Kidney epithelial cell (primary cell): ENCODE measurements at regions not wholly inside any gene's neighbourhood (a gene's known extent, or its start where the extent isn't known, plus 50 kb on each side); places are given as distances from the start of the nearest gene placed in this dataset.

ENCODE experiments used
- DNase-seq: peaks from one replicate; pipeline ENCODE4 v3.0.0-alpha.2; 2010; ENCODE audit warnings: low read depth
- H3K27me3 ChIP-seq: 2 replicates; pipeline ENCODE4 v1.6.0; 2011; ENCODE audit warnings: low read length; ENCODE audit not compliant: control insufficient read depth, insufficient read depth
- H3K36me3 ChIP-seq: 2 replicates; pipeline ENCODE4 v1.5.1; 2011; ENCODE audit warnings: low read length; ENCODE audit not compliant: control insufficient read depth, insufficient read depth
- H3K4me3 ChIP-seq: 2 replicates; pipeline ENCODE4 v1.5.1; 2011; ENCODE audit warnings: low read depth, mild to moderate bottlenecking, control low read depth, low read length
- CTCF ChIP-seq: IDR thresholded peaks from 2 replicates; pipeline ENCODE4 v1.5.1; 2011; ENCODE audit warnings: mild to moderate bottlenecking, moderate library complexity, low read length, control low read depth, inconsistent platforms; ENCODE audit not compliant: insufficient read depth, poor library complexity, severe bottlenecking

- H3K4me3 ChIP-seq, result no peak overlapping the region
- H3K36me3 ChIP-seq, result no peaks in the 10 kb centered on the region
- no peak for TF ChIP-seq CTCF
- DNase-seq, result no peak
- H3K27me3 ChIP-seq, result no peaks in the 10 kb centered on the region
These were observed 171.1 kb upstream of the CSF3R start for GRCh38 chr1:36653850-36654249.

- TF ChIP-seq CTCF, result no peak
- DNase-seq, result no peak
- H3K27me3 ChIP-seq, result no peaks in the 10 kb centered on the region
- H3K36me3 ChIP-seq, result no peaks in the 10 kb centered on the region
- no peak overlapping the region for H3K4me3 ChIP-seq
These were observed 169.9 kb upstream of the CSF3R start for GRCh38 chr1:36652586-36652985.

GRCh38 chr1:36652011-36652410, 169.3 kb upstream of the CSF3R start:
- no peaks in the 10 kb centered on the region for H3K27me3 ChIP-seq
- no peak for DNase-seq
- no peak for TF ChIP-seq CTCF
- H3K4me3 ChIP-seq, result no peak overlapping the region
- H3K36me3 ChIP-seq, result no peaks in the 10 kb centered on the region

GRCh38 chr1:36651176-36651910, 168.6 kb upstream of the CSF3R start:
- no peak for DNase-seq
- no peak overlapping the region for H3K4me3 ChIP-seq
- H3K36me3 ChIP-seq, result no peaks in the 10 kb centered on the region
- no peak for TF ChIP-seq CTCF
- no peaks in the 10 kb centered on the region for H3K27me3 ChIP-seq

- Histone ChIP-seq H3K36me3 (no peaks in the 10 kb centered on the region), H3K27me3 (no peaks in the 10 kb centered on the region), H3K4me3 (no peak overlapping the region)
- DNase-seq, result no peak
- TF ChIP-seq CTCF, result peak; percentile 90
These were observed 167.7 kb upstream of the CSF3R start for GRCh38 chr1:36650200-36651065.
